Peyer's patch (tissue), 4 donors: ENCODE measurements at regions not wholly inside any gene's neighbourhood (a gene's known extent, or its start where the extent isn't known, plus 50 kb on each side); places are given as distances from the start of the nearest gene placed in this dataset.

ENCODE experiments used
- DNase-seq, 3 donors: peaks; one replicate each; pipeline ENCODE4 v3.0.0-alpha.2; 2017 to 2019
- H3K27ac ChIP-seq, 4 donors: fragments of 200-600 bp; sonication (generic); one replicate each; pipeline ENCODE4 v1.5.1; 2016 to 2019
- H3K27me3 ChIP-seq, 2 donors: fragments of 200-600 bp; sonication (generic); one replicate each; pipeline ENCODE4 v1.5.1; 2019
- H3K36me3 ChIP-seq, 3 donors: fragments of 200-600 bp; sonication (generic); one replicate each; pipeline ENCODE4 v1.5.1; 2016 to 2019
- H3K4me1 ChIP-seq, 4 donors: fragments of 200-600 bp; sonication (generic); one replicate each; pipeline ENCODE4 v1.5.1; 2016 to 2019
- H3K4me3 ChIP-seq, 4 donors: fragments of 200-600 bp; sonication (generic); 1 replicate in 3 of 4; 2 replicates in 1 of 4; pipeline ENCODE4 v1.5.1; 2016 to 2019; ENCODE audit warnings: mild to moderate bottlenecking in 1 of 4
- H3K9me3 ChIP-seq, 4 donors: fragments of 200-600 bp; sonication (generic); one replicate each; pipeline ENCODE4 v1.5.1; 2016 to 2019; ENCODE audit warnings: mild to moderate bottlenecking in 1 of 4
- POLR2A ChIP-seq, 2 donors: fragments of 450-650 bp; IDR thresholded peaks; one replicate each; pipeline ENCODE4 v1.5.1; 2017; ENCODE audit warnings: antibody characterized with exemption in 2 of 2, mild to moderate bottlenecking in 2 of 2, moderate library complexity in 2 of 2
- TF ChIP-seq, protein P1 (sequence below), 6 experiments: fragments of 450-650 bp in 4 of 6; fragments of 200-600 bp in 2 of 6; sonication (generic) in 1 of 6; IDR thresholded peaks; one replicate each; pipeline ENCODE4 v1.5.1; 2017 to 2019; ENCODE audit warnings: antibody characterized with exemption in 6 of 6, mild to moderate bottlenecking in 3 of 6, moderate library complexity in 1 of 6

DNA sequence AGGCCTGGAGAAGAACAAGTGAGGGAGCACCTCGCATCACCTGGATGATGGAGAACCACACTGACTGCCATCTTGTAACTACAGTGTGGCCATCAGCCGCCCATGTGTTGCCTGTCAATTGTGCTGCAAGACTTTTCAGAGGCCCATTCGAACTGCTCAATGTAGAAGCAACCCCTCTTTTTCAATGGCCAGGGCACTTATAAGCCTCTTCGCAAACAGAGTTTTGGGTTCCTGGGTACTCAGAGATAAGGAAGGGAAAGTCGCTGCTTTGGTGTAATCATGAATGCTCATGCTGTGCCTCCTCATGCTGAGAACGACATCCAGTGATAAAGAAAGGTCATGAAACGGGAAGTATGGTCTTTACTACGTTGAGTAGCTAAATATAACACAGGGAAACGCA, 143.9 kb upstream of the SLC39A10 start:
- no peaks in the 10 kb centered on the region for H3K9me3 ChIP-seq
- no peak for TF ChIP-seq POLR2A (IDR thresholded peaks at IDR 0.05)
- TF ChIP-seq, protein P1, sequence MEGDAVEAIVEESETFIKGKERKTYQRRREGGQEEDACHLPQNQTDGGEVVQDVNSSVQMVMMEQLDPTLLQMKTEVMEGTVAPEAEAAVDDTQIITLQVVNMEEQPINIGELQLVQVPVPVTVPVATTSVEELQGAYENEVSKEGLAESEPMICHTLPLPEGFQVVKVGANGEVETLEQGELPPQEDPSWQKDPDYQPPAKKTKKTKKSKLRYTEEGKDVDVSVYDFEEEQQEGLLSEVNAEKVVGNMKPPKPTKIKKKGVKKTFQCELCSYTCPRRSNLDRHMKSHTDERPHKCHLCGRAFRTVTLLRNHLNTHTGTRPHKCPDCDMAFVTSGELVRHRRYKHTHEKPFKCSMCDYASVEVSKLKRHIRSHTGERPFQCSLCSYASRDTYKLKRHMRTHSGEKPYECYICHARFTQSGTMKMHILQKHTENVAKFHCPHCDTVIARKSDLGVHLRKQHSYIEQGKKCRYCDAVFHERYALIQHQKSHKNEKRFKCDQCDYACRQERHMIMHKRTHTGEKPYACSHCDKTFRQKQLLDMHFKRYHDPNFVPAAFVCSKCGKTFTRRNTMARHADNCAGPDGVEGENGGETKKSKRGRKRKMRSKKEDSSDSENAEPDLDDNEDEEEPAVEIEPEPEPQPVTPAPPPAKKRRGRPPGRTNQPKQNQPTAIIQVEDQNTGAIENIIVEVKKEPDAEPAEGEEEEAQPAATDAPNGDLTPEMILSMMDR (IDR thresholded peaks at IDR 0.05) = no peak
- H3K36me3 ChIP-seq = no peaks in the 10 kb centered on the region
- no peaks in the 10 kb centered on the region for H3K4me1 ChIP-seq
- no peaks in the 10 kb centered on the region for H3K27me3 ChIP-seq
- H3K27ac ChIP-seq = no peak overlapping the region
- DNase-seq = no peak
- no peak overlapping the region for H3K4me3 ChIP-seq

- H3K4me3 ChIP-seq = no peak overlapping the region
- DNase-seq = no peak
- no peaks in the 10 kb centered on the region for H3K4me1 ChIP-seq
- no peaks in the 10 kb centered on the region for H3K9me3 ChIP-seq
- H3K36me3 ChIP-seq = no peaks in the 10 kb centered on the region
- TF ChIP-seq, protein P1 (IDR thresholded peaks at IDR 0.05) = no peak
- TF ChIP-seq POLR2A (IDR thresholded peaks at IDR 0.05) = no peak
- no peaks in the 10 kb centered on the region for H3K27me3 ChIP-seq
- no peak overlapping the region for H3K27ac ChIP-seq
These were observed 147.5 kb upstream of the SLC39A10 start for GRCh38 chr2:195509551-195509950.

GRCh38 chr2:195508139-195508455, 148.9 kb upstream of the SLC39A10 start:
- Histone ChIP-seq H3K4me3 (no peak overlapping the region), H3K27me3 (no peaks in the 10 kb centered on the region), H3K27ac (no peak overlapping the region), H3K9me3 (no peaks in the 10 kb centered on the region), H3K36me3 (no peaks in the 10 kb centered on the region), H3K4me1 (no peaks in the 10 kb centered on the region)
- no peak for DNase-seq
- TF ChIP-seq, protein P1 (IDR thresholded peaks at IDR 0.05) = no peak
- TF ChIP-seq POLR2A (IDR thresholded peaks at IDR 0.05) = no peak

DNA sequence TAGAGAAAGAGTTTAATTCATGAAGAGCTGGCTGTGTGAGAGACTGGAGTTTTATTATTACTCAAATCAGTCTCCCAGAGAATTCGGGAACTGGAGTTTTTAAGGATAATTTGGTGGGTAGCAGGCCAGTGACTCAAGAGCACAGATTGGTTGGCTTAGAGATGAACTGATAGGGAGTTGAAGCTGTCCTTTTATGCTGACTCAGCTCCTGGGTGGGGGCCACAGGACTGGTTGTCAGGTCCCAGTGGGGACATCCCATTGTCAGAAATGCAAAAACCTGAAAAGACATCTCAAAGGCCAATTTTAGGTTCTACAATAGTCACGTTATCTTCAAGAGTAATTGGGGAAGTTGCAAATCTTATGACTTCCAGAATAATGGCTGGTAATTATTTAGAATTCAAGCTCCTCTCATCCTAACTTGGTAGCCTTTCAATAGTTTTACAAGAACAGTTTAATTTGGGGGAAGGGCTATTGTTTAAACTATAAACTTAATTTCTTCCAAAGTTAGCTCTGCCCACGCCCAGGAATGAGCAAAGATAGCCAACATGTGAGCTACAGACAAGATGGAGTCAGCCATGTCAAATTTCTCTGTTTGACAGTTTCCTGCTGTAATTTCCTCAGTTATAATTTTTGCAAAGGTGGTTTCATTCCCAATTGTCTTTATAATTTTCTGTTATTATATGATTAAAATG, 149.4 kb upstream of the SLC39A10 start:
- Histone ChIP-seq H3K4me1 (no peaks in the 10 kb centered on the region), H3K27ac (no peak overlapping the region), H3K36me3 (no peaks in the 10 kb centered on the region), H3K27me3 (no peaks in the 10 kb centered on the region), H3K9me3 (no peaks in the 10 kb centered on the region), H3K4me3 (no peak overlapping the region)
- no peak for TF ChIP-seq POLR2A (IDR thresholded peaks at IDR 0.05)
- TF ChIP-seq, protein P1 (IDR thresholded peaks at IDR 0.05) = no peak
- DNase-seq = no peak

DNA sequence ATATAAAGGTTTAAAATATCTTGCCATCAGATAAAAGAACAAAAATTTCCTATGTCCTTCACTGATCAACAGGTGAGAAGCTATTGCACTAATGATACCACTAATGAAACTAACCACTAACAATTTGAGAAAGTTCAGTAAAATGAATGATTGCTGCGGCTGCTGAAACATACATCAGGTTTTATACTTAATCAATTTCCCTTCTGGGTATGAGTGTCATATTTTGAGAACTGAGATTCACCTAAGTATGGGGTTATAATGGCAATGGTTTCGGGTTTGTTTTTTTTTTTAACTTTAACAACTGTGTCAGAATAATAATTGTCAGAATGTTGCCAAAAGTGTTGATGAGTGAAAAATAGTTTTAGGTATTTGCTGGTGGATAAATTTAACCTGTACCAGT, 151.3 kb upstream of the SLC39A10 start:
- TF ChIP-seq, protein P1 (IDR thresholded peaks at IDR 0.05) = no peak
- no peak for TF ChIP-seq POLR2A (IDR thresholded peaks at IDR 0.05)
- Histone ChIP-seq H3K9me3 (no peaks in the 10 kb centered on the region), H3K4me3 (no peak overlapping the region), H3K27me3 (no peaks in the 10 kb centered on the region), H3K36me3 (no peaks in the 10 kb centered on the region), H3K27ac (no peak overlapping the region), H3K4me1 (no peaks in the 10 kb centered on the region)
- DNase-seq = no peak

- no peak overlapping the region for H3K27ac ChIP-seq
- H3K9me3 ChIP-seq = no peaks in the 10 kb centered on the region
- H3K4me3 ChIP-seq = no peak overlapping the region
- no peaks in the 10 kb centered on the region for H3K4me1 ChIP-seq
- H3K36me3 ChIP-seq = no peaks in the 10 kb centered on the region
- no peaks in the 10 kb centered on the region for H3K27me3 ChIP-seq
- no peak for DNase-seq
- no peak for TF ChIP-seq POLR2A (IDR thresholded peaks at IDR 0.05)
- TF ChIP-seq, protein P1 (IDR thresholded peaks at IDR 0.05) = no peak
These were observed 153.8 kb upstream of the SLC39A10 start for GRCh38 chr2:195503208-195503607.
